KMS-11 (cell line): ENCODE measurements at regions not wholly inside any gene's neighbourhood (a gene's known extent, or its start where the extent isn't known, plus 50 kb on each side); places are given as distances from the start of the nearest gene placed in this dataset.

Source experiments
- H2AFZ ChIP-seq: fragments of 200-600 bp; sonication (generic); 2 replicates; pipeline ENCODE4 v1.6.1; 2016; ENCODE audit warnings: antibody characterized with exemption, mixed run types, low read depth
- H3K27ac ChIP-seq: fragments of 200-600 bp; sonication (generic); 2 replicates; pipeline ENCODE4 v1.6.1; 2016; ENCODE audit warnings: mild to moderate bottlenecking, mixed run types
- H3K27me3 ChIP-seq: fragments of 200-600 bp; sonication (generic); 2 replicates; pipeline ENCODE4 v1.6.1; 2017; ENCODE audit warnings: mild to moderate bottlenecking, low read depth, mixed run types, moderate library complexity; ENCODE audit not compliant: insufficient read depth
- H3K36me3 ChIP-seq: fragments of 200-600 bp; sonication (generic); 2 replicates; pipeline ENCODE4 v1.6.1; 2017; ENCODE audit warnings: mild to moderate bottlenecking, mixed run types; ENCODE audit not compliant: insufficient read depth
- H3K4me1 ChIP-seq: fragments of 200-600 bp; sonication (generic); 2 replicates; pipeline ENCODE4 v1.6.1; 2016; ENCODE audit warnings: mild to moderate bottlenecking, low read depth, mixed run types; ENCODE audit not compliant: poor library complexity, severe bottlenecking
- H3K4me2 ChIP-seq: fragments of 200-600 bp; sonication (generic); 2 replicates; pipeline ENCODE4 v1.7.0; 2016; ENCODE audit warnings: mild to moderate bottlenecking, mixed run types
- H3K4me3 ChIP-seq: fragments of 200-600 bp; sonication (generic); IDR thresholded peaks from 2 replicates; pipeline ENCODE4 v1.6.1; 2017; ENCODE audit warnings: low read depth, low read length, mixed read lengths; ENCODE audit not compliant: insufficient read depth
- H3K79me2 ChIP-seq: fragments of 200-600 bp; sonication (generic); 2 replicates; pipeline ENCODE4 v1.6.1; 2016; ENCODE audit warnings: low read depth, mixed run types; ENCODE audit not compliant: insufficient read depth
- H3K9ac ChIP-seq: fragments of 200-600 bp; sonication (generic); 2 replicates; pipeline ENCODE4 v1.6.1; 2016; ENCODE audit warnings: mild to moderate bottlenecking, mixed run types
- H4K20me1 ChIP-seq: fragments of 200-600 bp; sonication (generic); 2 replicates; pipeline ENCODE4 v1.6.1; 2016; ENCODE audit warnings: mild to moderate bottlenecking, mixed run types; ENCODE audit not compliant: insufficient read depth
- CTCF ChIP-seq: fragments of 200-600 bp; sonication (generic); conservative IDR thresholded peaks from 2 replicates; pipeline ENCODE4 v1.6.1; 2017; ENCODE audit warnings: low read depth, mild to moderate bottlenecking, antibody characterized with exemption, low read length, moderate library complexity, mixed read lengths

DNA sequence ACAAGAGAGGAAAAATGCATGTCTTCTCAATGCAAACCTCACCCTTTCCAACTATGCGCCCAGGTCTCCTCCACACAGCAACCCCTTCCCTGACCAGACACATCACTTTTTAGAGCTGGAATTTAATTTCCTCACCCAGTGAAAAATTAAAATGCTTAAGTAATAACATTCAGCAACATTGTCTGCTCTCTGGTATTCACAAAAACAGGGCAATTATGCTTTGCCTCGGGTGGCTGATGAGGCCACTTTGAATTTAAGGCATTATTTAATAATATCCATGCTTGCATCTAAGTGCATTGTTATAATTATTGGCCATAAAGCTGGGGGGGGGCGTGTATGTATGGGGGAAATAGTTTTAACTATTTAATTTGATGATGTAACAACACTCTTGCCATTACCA lies 777.8 kb upstream of the NRSN1 start:
- Histone ChIP-seq H3K79me2 (no peaks in the 10 kb centered on the region), H4K20me1 (no peaks in the 10 kb centered on the region), H3K9ac (no peak overlapping the region), H3K27me3 (no peaks in the 10 kb centered on the region), H3K27ac (no peak overlapping the region), H3K4me2 (no peak overlapping the region), H3K4me1 (no peaks in the 10 kb centered on the region), H3K36me3 (no peaks in the 10 kb centered on the region), H3K4me3 (no peak overlapping the region), H2AFZ (no peak overlapping the region)
- TF ChIP-seq CTCF = no peak

DNA sequence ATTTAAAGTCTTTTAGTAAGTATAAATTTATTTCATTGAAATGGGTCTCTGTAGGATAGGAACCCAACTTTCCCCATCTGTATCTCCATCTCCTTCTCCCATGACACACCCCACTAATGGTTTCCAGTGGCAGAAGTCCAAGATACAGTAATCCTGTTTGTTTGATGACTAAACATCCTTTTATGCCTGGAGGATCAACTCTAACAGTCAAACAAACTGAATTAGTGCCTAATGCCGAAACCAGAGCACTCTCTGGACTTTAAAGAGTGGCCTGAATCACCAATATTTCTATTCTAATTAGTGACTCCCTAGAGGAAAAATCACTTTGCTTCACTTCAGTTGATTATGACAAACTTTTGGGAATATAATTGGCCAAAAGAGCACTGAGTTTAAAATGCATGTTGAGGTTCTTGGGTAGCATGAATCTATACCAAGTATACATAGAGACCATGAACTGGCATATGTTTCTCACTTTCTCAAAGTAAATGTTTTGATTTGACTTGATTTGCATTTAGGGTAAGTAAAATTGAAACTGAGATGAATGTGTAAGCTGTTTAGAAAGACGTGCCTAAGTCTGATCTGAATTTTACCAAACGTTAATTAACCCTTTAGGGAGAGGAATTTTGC lies 776.4 kb upstream of the NRSN1 start:
- no peaks in the 10 kb centered on the region for H3K27me3 ChIP-seq
- no peak overlapping the region for H3K27ac ChIP-seq
- no peak overlapping the region for H3K9ac ChIP-seq
- no peaks in the 10 kb centered on the region for H3K4me1 ChIP-seq
- no peaks in the 10 kb centered on the region for H3K36me3 ChIP-seq
- H3K4me3 ChIP-seq = no peak overlapping the region
- H2AFZ ChIP-seq = no peak overlapping the region
- H3K4me2 ChIP-seq = no peak overlapping the region
- TF ChIP-seq CTCF = no peak
- no peaks in the 10 kb centered on the region for H3K79me2 ChIP-seq
- H4K20me1 ChIP-seq = no peaks in the 10 kb centered on the region

DNA sequence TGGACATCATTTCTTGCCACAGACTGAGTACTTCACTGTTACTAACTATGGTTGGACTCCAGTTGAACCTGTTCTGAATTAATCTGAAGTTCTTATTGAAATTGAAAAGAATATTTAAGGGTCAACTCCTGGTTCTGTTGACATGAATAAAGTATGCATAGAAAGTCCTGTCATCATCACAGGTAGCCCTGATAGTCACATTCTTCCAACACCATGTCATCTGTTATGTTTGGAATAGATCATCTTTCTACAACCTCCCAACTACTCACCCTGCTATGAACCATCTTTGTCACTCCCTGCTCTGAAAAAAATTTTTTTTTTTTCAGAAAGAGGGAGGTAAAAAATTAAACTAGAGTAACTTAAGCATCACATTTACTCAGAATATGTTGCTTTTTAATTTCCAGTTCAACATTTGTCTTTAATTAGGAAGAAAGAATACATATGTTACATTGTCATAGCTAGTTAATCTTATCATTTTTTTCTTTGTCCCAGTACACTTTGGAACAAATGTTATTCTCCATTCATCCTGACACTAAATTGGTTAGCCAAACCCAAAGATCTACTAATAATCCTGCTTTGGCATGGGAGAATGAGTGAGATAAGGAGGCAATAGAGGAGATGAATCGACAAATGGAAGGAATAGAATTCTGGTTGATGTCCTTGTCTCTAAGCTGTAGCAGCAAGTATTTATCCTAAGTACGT lies 775.1 kb upstream of the NRSN1 start:
- no peak overlapping the region for H2AFZ ChIP-seq

DNA sequence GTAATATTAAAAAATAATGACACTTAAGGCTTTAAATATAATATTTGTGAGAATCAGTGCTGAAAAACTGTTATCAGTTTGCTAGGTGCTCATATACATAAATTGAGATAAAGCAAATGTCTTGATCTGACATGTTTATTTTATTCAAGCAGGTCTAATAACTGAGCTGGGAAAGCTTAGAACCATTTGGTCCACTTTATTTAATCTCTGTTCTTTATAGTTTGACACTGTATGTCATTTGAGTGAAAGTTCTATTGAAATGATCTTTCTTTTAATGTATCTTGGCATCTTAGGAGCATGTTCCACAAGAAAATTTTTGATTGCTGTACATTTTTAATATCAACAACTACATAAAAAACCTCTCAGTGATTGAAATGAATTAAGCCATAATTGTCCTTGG lies 772.0 kb upstream of the NRSN1 start:
- Histone ChIP-seq H3K9ac (no peak overlapping the region), H2AFZ (no peak overlapping the region), H3K27ac (no peak overlapping the region), H3K4me3 (no peak overlapping the region), H3K4me1 (no peaks in the 10 kb centered on the region), H3K79me2 (no peaks in the 10 kb centered on the region), H3K4me2 (no peak overlapping the region), H4K20me1 (no peaks in the 10 kb centered on the region), H3K27me3 (no peaks in the 10 kb centered on the region), H3K36me3 (no peaks in the 10 kb centered on the region)
- no peak for TF ChIP-seq CTCF

More for the DNA sequence above, 775.1 kb upstream of the NRSN1 start:
- Histone ChIP-seq H3K79me2 (no peaks in the 10 kb centered on the region), H3K27me3 (no peaks in the 10 kb centered on the region), H3K36me3 (no peaks in the 10 kb centered on the region), H4K20me1 (no peaks in the 10 kb centered on the region), H3K27ac (no peak overlapping the region), H3K9ac (no peak overlapping the region), H3K4me2 (no peak overlapping the region), H3K4me3 (no peak overlapping the region), H3K4me1 (no peaks in the 10 kb centered on the region)
- no peak for TF ChIP-seq CTCF
